HEK293 (cell line): ENCODE measurements at regions not wholly inside any gene's neighbourhood (a gene's known extent, or its start where the extent isn't known, plus 50 kb on each side); places are given as distances from the start of the nearest gene placed in this dataset.

Source experiments
- CTCF ChIA-PET: fragments of 350-600 bp; formaldehyde crosslinking; extraction: SDS; loops from one replicate; lab custom pipeline; 2021; ENCODE audit warnings: antibody characterized with exemption; lab: Yijun Ruan, JAX
- POLR2A ChIA-PET: fragments of 300-600 bp; formaldehyde crosslinking; extraction: SDS; loops from one replicate; lab custom pipeline; 2020; ENCODE audit warnings: antibody characterized with exemption, inconsistent platforms; lab: Yijun Ruan, JAX
- H3K27ac ChIP-seq: fragments of 200-500 bp; sonication (Bioruptor generic); 2 replicates; pipeline ENCODE4 v1.5.1; 2014; ENCODE audit warnings: low read depth, low read length, control low read depth, inconsistent platforms; ENCODE audit errors: extremely low read depth
- H3K36me3 ChIP-seq, 2 experiments: fragments of 200-500 bp in 1 of 2; sonication (Bioruptor generic) in 1 of 2; 1 replicate in 1 of 2; 2 replicates in 1 of 2; pipeline ENCODE4 v1.5.1; 2014 to 2017; ENCODE audit warnings: inconsistent platforms in 2 of 2, low read length in 2 of 2; ENCODE audit not compliant: control insufficient read depth in 2 of 2, insufficient read depth in 1 of 2
- H3K4me1 ChIP-seq: fragments of 200-500 bp; sonication (Bioruptor generic); 2 replicates; pipeline ENCODE4 v1.5.1; 2014; ENCODE audit warnings: mild to moderate bottlenecking, low read length, inconsistent platforms; ENCODE audit not compliant: control insufficient read depth, insufficient read depth
- H3K4me3 ChIP-seq: 2 replicates; pipeline ENCODE4 v1.5.1; 2011; ENCODE audit warnings: low read depth, mild to moderate bottlenecking, control low read depth, low read length, moderate library complexity
- H3K9me3 ChIP-seq: fragments of 200-500 bp; sonication (Bioruptor generic); 2 replicates; pipeline ENCODE4 v1.5.1; 2014; ENCODE audit warnings: low read depth, low read length, inconsistent platforms; ENCODE audit not compliant: control insufficient read depth, insufficient read depth
- BCL6B ChIP-seq: fragments of 450-650 bp; formaldehyde crosslinking; IDR thresholded peaks from 2 replicates; pipeline ENCODE4 v1.5.1; 2017; ENCODE audit warnings: missing biosample characterization, missing genetic modification characterization
- GLIS1 ChIP-seq: fragments of 450-650 bp; formaldehyde crosslinking; IDR thresholded peaks from 2 replicates; pipeline ENCODE4 v1.5.1; 2016; ENCODE audit warnings: missing biosample characterization, missing genetic modification characterization
- GLIS2 ChIP-seq: fragments of 450-650 bp; formaldehyde crosslinking; IDR thresholded peaks from 2 replicates; pipeline ENCODE4 v1.5.1; 2016; ENCODE audit warnings: missing biosample characterization, missing genetic modification characterization
- IKZF3 ChIP-seq: fragments of 450-650 bp; IDR thresholded peaks from 2 replicates; pipeline ENCODE4 v1.5.0; 2018; ENCODE audit warnings: missing biosample characterization, mild to moderate bottlenecking, missing genetic modification characterization, moderate library complexity
- MEIS1 ChIP-seq: sonication (generic); formaldehyde crosslinking; IDR thresholded peaks from 2 replicates; pipeline ENCODE4 v1.8.1; 2022; ENCODE audit warnings: missing genetic modification reagents, mild to moderate bottlenecking, borderline replicate concordance
- OVOL3 ChIP-seq: fragments of 450-650 bp; formaldehyde crosslinking; IDR thresholded peaks from 2 replicates; pipeline ENCODE4 v1.5.1; 2016; ENCODE audit warnings: missing biosample characterization, missing genetic modification characterization
- ZNF10 ChIP-seq: fragments of 450-650 bp; formaldehyde crosslinking; IDR thresholded peaks from 2 replicates; pipeline ENCODE4 v1.5.1; 2017; ENCODE audit warnings: missing biosample characterization, missing genetic modification characterization
- ZNF112 ChIP-seq: fragments of 450-650 bp; formaldehyde crosslinking; IDR thresholded peaks from 2 replicates; pipeline ENCODE4 v1.5.0; 2017; ENCODE audit warnings: missing biosample characterization, missing genetic modification characterization
- ZNF114 ChIP-seq: fragments of 450-650 bp; formaldehyde crosslinking; IDR thresholded peaks from 2 replicates; pipeline ENCODE4 v1.5.0; 2017; ENCODE audit warnings: missing biosample characterization, missing genetic modification characterization
- ZNF157 ChIP-seq: fragments of 450-650 bp; formaldehyde crosslinking; IDR thresholded peaks from 2 replicates; pipeline ENCODE4 v1.5.1; 2016; ENCODE audit warnings: missing biosample characterization, missing genetic modification characterization
- ZNF175 ChIP-seq: fragments of 450-650 bp; formaldehyde crosslinking; IDR thresholded peaks from 2 replicates; pipeline ENCODE4 v1.5.1; 2016; ENCODE audit warnings: missing biosample characterization, missing genetic modification characterization
- ZNF239 ChIP-seq: fragments of 450-650 bp; formaldehyde crosslinking; IDR thresholded peaks from 2 replicates; pipeline ENCODE4 v1.5.1; 2016; ENCODE audit warnings: missing biosample characterization, missing genetic modification characterization
- ZNF324 ChIP-seq: fragments of 450-650 bp; formaldehyde crosslinking; IDR thresholded peaks from 2 replicates; pipeline ENCODE4 v1.5.1; 2016; ENCODE audit warnings: missing biosample characterization, missing genetic modification characterization
- ZNF366 ChIP-seq: fragments of 450-650 bp; formaldehyde crosslinking; conservative IDR thresholded peaks from 2 replicates; pipeline ENCODE4 v1.5.1; 2016; ENCODE audit warnings: missing biosample characterization, missing genetic modification characterization
- ZNF404 ChIP-seq: fragments of 450-650 bp; formaldehyde crosslinking; IDR thresholded peaks from 2 replicates; pipeline ENCODE4 v1.5.1; 2017; ENCODE audit warnings: missing biosample characterization, missing genetic modification characterization
- ZNF433 ChIP-seq: fragments of 450-650 bp; formaldehyde crosslinking; IDR thresholded peaks from 2 replicates; pipeline ENCODE4 v1.5.1; 2016; ENCODE audit warnings: missing biosample characterization, missing genetic modification characterization, low read depth
- ZNF48 ChIP-seq: fragments of 450-650 bp; formaldehyde crosslinking; IDR thresholded peaks from 2 replicates; pipeline ENCODE4 v1.5.1; 2016; ENCODE audit warnings: missing biosample characterization, missing genetic modification characterization
- ZNF514 ChIP-seq: fragments of 450-650 bp; formaldehyde crosslinking; IDR thresholded peaks from 2 replicates; pipeline ENCODE4 v1.5.1; 2016; ENCODE audit warnings: missing biosample characterization, missing genetic modification characterization
- ZNF549 ChIP-seq: fragments of 450-650 bp; IDR thresholded peaks from 2 replicates; pipeline ENCODE4 v1.5.1; 2018; ENCODE audit warnings: missing biosample characterization, missing genetic modification characterization, mild to moderate bottlenecking, inconsistent platforms, moderate library complexity
- ZNF560 ChIP-seq: fragments of 450-650 bp; formaldehyde crosslinking; IDR thresholded peaks from 2 replicates; pipeline ENCODE4 v1.5.1; 2017; ENCODE audit warnings: missing biosample characterization, missing genetic modification characterization, borderline replicate concordance
- ZNF621 ChIP-seq: fragments of 450-650 bp; formaldehyde crosslinking; IDR thresholded peaks from 2 replicates; pipeline ENCODE4 v1.5.1; 2017; ENCODE audit warnings: missing biosample characterization, missing genetic modification characterization
- ZNF660 ChIP-seq: fragments of 450-650 bp; IDR thresholded peaks from 2 replicates; pipeline ENCODE4 v1.5.1; 2018; ENCODE audit warnings: missing biosample characterization, mild to moderate bottlenecking, missing genetic modification characterization
- ZNF701 ChIP-seq: fragments of 450-650 bp; formaldehyde crosslinking; IDR thresholded peaks from 2 replicates; pipeline ENCODE4 v1.5.1; 2016; ENCODE audit warnings: missing biosample characterization, missing genetic modification characterization
- TF ChIP-seq, protein P1 (sequence below): fragments of 450-650 bp; formaldehyde crosslinking; IDR thresholded peaks from 2 replicates; pipeline ENCODE4 v1.5.0; 2017; ENCODE audit warnings: missing biosample characterization, missing genetic modification characterization, borderline replicate concordance
- TF ChIP-seq, protein P2 (sequence below): fragments of 450-650 bp; formaldehyde crosslinking; IDR thresholded peaks from 2 replicates; pipeline ENCODE4 v1.5.1; 2016; ENCODE audit warnings: missing biosample characterization, missing genetic modification characterization

DNA sequence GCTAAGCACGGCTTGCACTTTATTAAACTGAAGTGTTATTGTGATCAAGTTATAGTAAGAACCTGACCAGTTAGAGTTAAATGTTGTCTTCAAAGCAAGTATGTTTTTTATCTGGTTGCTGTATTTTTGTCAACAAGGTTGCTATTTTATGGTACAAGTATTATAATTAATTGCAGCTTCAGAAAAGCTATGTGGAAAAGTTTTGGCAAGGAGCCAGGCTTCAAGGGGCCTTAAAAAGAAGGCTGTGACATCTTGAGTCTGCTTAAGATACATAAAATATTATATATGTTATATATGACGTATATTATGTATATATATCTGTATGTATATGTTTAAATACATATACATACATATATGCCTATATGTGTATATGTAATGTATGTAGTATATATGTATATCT is 1461.2 kb upstream of the CDH8 start (continued):
- no peak for TF ChIP-seq ZNF114 (tag by site-specific recombination)
- no peak for TF ChIP-seq ZNF621 (tag by site-specific recombination)
- no peak for TF ChIP-seq ZNF324 (tag by site-specific recombination)
- TF ChIP-seq BCL6B (tag by site-specific recombination) = no peak
- TF ChIP-seq GLIS1 (tag by site-specific recombination) = no peak
- no peak for TF ChIP-seq ZNF560
- no peak for TF ChIP-seq GLIS2 (tag by site-specific recombination)
- TF ChIP-seq ZNF404 (tag by site-specific recombination) = no peak
- TF ChIP-seq ZNF157 (tag by site-specific recombination) = no peak
- TF ChIP-seq ZNF660 (tag by site-specific recombination) = no peak

DNA sequence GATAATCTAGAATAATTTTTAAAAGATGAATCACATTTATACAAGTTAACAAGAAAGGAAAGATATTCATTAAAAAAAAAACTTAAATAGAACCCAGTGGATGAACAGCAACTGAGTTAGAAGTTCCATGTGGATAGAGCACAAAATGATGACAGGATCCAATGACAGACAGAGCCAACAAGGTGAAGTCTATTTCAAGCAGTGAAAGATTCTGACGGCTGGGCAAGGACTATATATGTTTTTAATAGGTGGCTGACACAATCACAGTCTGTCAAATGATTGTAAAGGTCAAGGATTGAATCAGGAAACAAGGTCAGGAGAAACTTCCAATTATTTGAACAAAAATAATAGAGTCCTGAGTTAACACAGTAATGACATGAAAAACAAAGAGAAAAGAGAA is 1460.0 kb upstream of the CDH8 start:
- ChIA-PET CTCF (no interaction called here), POLR2A (no interaction called here)
- Histone ChIP-seq H3K36me3 (no peaks in the 10 kb centered on the region), H3K9me3 (no peaks in the 10 kb centered on the region), H3K4me3 (no peak overlapping the region), H3K4me1 (no peaks in the 10 kb centered on the region), H3K27ac (no peak overlapping the region)
- no peak for TF ChIP-seq ZNF701 (tag by site-specific recombination)
- TF ChIP-seq ZNF10 (tag by site-specific recombination) = no peak
- no peak for TF ChIP-seq IKZF3 (tag by site-specific recombination)
- no peak for TF ChIP-seq MEIS1
- TF ChIP-seq ZNF366 (tag by site-specific recombination) = no peak
- TF ChIP-seq, protein P1, sequence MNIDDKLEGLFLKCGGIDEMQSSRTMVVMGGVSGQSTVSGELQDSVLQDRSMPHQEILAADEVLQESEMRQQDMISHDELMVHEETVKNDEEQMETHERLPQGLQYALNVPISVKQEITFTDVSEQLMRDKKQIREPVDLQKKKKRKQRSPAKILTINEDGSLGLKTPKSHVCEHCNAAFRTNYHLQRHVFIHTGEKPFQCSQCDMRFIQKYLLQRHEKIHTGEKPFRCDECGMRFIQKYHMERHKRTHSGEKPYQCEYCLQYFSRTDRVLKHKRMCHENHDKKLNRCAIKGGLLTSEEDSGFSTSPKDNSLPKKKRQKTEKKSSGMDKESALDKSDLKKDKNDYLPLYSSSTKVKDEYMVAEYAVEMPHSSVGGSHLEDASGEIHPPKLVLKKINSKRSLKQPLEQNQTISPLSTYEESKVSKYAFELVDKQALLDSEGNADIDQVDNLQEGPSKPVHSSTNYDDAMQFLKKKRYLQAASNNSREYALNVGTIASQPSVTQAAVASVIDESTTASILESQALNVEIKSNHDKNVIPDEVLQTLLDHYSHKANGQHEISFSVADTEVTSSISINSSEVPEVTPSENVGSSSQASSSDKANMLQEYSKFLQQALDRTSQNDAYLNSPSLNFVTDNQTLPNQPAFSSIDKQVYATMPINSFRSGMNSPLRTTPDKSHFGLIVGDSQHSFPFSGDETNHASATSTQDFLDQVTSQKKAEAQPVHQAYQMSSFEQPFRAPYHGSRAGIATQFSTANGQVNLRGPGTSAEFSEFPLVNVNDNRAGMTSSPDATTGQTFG (tag by site-specific recombination) = no peak
- TF ChIP-seq ZNF514 (tag by site-specific recombination) = no peak
- TF ChIP-seq ZNF239 (tag by site-specific recombination) = no peak
- no peak for TF ChIP-seq ZNF112 (tag by site-specific recombination)
- TF ChIP-seq, protein P2, sequence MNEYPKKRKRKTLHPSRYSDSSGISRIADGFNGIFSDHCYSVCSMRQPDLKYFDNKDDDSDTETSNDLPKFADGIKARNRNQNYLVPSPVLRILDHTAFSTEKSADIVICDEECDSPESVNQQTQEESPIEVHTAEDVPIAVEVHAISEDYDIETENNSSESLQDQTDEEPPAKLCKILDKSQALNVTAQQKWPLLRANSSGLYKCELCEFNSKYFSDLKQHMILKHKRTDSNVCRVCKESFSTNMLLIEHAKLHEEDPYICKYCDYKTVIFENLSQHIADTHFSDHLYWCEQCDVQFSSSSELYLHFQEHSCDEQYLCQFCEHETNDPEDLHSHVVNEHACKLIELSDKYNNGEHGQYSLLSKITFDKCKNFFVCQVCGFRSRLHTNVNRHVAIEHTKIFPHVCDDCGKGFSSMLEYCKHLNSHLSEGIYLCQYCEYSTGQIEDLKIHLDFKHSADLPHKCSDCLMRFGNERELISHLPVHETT (tag by site-specific recombination) = no peak
- TF ChIP-seq ZNF324 (tag by site-specific recombination) = no peak
- no peak for TF ChIP-seq ZNF433
- TF ChIP-seq OVOL3 (tag by site-specific recombination) = no peak
- TF ChIP-seq ZNF549 = no peak
- no peak for TF ChIP-seq ZNF48 (tag by site-specific recombination)
- no peak for TF ChIP-seq ZNF175
